ENCODE measurements at regions not wholly inside any gene's neighbourhood (a gene's known extent, or its start where the extent isn't known, plus 50 kb on each side); places are given as distances from the start of the nearest gene placed in this dataset.

- no peak for TF ChIP-seq CREB1 (IDR thresholded peaks at IDR 0.05; ENCODE audit: low read depth)
- no peak for TF ChIP-seq FOXM1 (IDR thresholded peaks at IDR 0.05; ENCODE audit: borderline replicate concordance, low read depth)
- no peak for TF ChIP-seq CEBPB (IDR thresholded peaks at IDR 0.05)
Observed at GRCh38 chr9:1612886-1613285, 402.3 kb upstream of the SMARCA2 start.
